Right lobe of liver (tissue), 4 donors: ENCODE measurements at regions not wholly inside any gene's neighbourhood (a gene's known extent, or its start where the extent isn't known, plus 50 kb on each side); places are given as distances from the start of the nearest gene placed in this dataset.

ENCODE experiments used
- POLR2A ChIP-seq: fragments of 450-650 bp; IDR thresholded peaks from one replicate; pipeline ENCODE4 v1.6.1; 2017; ENCODE audit warnings: antibody characterized with exemption, mild to moderate bottlenecking
- TF ChIP-seq, protein P1 (sequence below), 4 donors: fragments of 200-600 bp in 3 of 4; fragments of 450-650 bp in 1 of 4; IDR thresholded peaks; one replicate each; pipeline versions ENCODE4 v1.5.1 to v1.8.0; 2016 to 2022; ENCODE audit warnings: antibody characterized with exemption in 4 of 4, mild to moderate bottlenecking in 2 of 4
- donor health status: DM: no; HTN: no; CAD: no.
- donor health status: DM: no; HTN: no; CAD: no.
- donor health status: DM: no; HTN: yes; CAD: no.

DNA sequence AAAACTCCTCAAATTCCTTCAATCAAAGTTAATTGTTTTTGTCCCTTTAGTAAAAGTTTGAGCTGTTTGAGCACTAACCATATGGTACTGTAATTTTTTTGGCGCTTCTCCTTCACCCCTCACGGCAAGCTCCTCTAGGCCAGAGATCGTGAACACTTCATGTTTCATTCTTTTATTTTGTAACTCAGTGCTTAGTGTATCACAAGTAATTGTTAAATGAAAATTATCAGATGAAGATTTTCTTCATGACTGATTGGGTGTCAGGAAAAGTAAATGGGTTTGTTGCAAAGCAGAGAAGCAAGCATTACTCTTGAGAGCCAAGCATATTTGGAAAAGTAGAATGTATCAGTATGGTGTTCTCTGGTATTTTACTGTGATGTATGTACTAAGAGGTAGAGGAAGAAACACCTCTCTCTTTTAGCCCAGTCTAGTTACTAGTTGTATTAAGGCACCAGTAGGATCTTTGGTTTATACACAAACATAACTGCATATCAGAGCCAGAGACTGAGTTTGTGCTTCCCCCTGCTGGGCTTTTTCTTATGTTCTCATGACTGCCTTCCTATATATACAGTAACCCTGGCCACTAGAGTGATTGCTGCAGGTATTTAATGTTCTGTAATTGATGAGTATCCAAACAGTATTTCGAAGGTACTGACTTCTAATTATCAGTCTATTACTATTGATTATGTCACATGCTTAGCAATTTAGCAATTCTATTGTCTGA is 202.3 kb upstream of the KLHL1 start:
- TF ChIP-seq, protein P1, sequence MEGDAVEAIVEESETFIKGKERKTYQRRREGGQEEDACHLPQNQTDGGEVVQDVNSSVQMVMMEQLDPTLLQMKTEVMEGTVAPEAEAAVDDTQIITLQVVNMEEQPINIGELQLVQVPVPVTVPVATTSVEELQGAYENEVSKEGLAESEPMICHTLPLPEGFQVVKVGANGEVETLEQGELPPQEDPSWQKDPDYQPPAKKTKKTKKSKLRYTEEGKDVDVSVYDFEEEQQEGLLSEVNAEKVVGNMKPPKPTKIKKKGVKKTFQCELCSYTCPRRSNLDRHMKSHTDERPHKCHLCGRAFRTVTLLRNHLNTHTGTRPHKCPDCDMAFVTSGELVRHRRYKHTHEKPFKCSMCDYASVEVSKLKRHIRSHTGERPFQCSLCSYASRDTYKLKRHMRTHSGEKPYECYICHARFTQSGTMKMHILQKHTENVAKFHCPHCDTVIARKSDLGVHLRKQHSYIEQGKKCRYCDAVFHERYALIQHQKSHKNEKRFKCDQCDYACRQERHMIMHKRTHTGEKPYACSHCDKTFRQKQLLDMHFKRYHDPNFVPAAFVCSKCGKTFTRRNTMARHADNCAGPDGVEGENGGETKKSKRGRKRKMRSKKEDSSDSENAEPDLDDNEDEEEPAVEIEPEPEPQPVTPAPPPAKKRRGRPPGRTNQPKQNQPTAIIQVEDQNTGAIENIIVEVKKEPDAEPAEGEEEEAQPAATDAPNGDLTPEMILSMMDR (IDR thresholded peaks at IDR 0.05) = peak in 2 of 4 donors; percentile 21 to 29
- TF ChIP-seq POLR2A = no peak
